ENCODE measurements at regions not wholly inside any gene's neighbourhood (a gene's known extent, or its start where the extent isn't known, plus 50 kb on each side); places are given as distances from the start of the nearest gene placed in this dataset.

DNA sequence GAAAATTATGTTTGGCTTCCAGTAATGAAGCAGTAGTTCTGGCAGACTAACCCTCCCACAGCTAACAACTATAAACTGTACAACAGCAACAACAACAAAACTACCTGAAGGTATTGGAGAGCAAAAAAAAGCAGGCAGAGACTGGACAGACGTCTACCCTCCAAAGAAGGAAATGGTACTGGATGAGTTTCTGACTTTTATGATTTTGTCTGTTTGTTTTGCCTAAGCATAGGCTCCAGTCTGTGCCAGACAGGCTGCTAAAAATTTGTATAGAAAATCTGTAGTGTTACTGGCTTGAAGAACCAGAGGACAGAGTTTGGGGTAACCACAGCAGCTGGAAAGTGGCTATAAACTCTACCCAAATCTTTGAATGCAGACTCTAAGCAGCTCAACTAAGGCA is 131.3 kb downstream of the SLC25A47 start:
- TF ChIP-seq, protein P1, sequence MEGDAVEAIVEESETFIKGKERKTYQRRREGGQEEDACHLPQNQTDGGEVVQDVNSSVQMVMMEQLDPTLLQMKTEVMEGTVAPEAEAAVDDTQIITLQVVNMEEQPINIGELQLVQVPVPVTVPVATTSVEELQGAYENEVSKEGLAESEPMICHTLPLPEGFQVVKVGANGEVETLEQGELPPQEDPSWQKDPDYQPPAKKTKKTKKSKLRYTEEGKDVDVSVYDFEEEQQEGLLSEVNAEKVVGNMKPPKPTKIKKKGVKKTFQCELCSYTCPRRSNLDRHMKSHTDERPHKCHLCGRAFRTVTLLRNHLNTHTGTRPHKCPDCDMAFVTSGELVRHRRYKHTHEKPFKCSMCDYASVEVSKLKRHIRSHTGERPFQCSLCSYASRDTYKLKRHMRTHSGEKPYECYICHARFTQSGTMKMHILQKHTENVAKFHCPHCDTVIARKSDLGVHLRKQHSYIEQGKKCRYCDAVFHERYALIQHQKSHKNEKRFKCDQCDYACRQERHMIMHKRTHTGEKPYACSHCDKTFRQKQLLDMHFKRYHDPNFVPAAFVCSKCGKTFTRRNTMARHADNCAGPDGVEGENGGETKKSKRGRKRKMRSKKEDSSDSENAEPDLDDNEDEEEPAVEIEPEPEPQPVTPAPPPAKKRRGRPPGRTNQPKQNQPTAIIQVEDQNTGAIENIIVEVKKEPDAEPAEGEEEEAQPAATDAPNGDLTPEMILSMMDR (conservative IDR thresholded peaks at IDR 0.05 in 1 of 2, IDR thresholded peaks at IDR 0.05 in 1 of 2; ENCODE audit: low read depth in 1 of 2, low read length in 2 of 2), result no peak
- no peak for TF ChIP-seq EZH2 (IDR thresholded peaks at IDR 0.05; ENCODE audit: low read length, missing control alignments)

Measured in fibroblast of lung (primary cell).